ENCODE measurements at regions not wholly inside any gene's neighbourhood (a gene's known extent, or its start where the extent isn't known, plus 50 kb on each side); places are given as distances from the start of the nearest gene placed in this dataset.

- Histone ChIP-seq H3K4me2 (ENCODE audit: insufficient read depth, low read length) (no peak overlapping the region), H2AFZ (ENCODE audit: low read depth, low read length) (no peak overlapping the region), H3K9me3 (replicated peaks; ENCODE audit: control insufficient read depth, insufficient read depth, low read length) (no peaks in the 10 kb centered on the region), H3K9me1 (replicated peaks; ENCODE audit: control insufficient read depth, extremely low read depth, insufficient read depth, low read length) (no peaks in the 10 kb centered on the region), H3K36me3 (ENCODE audit: control insufficient read depth in 2 of 2, extremely low read depth in 1 of 2, insufficient read depth in 2 of 2, low read length in 2 of 2) (no peaks in the 10 kb centered on the region), H3K4me3 (replicated peaks in 1 of 3; ENCODE audit: insufficient read depth in 1 of 3, low read depth in 1 of 3, low read length in 3 of 3) (no peak overlapping the region), H3K4me1 (ENCODE audit: control insufficient read depth, extremely low read depth, insufficient read depth, low read length) (no peaks in the 10 kb centered on the region), H3K79me2 (ENCODE audit: control insufficient read depth, insufficient read depth, low read length) (no peaks in the 10 kb centered on the region), H3K9ac (replicated peaks; ENCODE audit: extremely low read depth, insufficient read depth, low read length) (no peak overlapping the region), H3K27me3 (ENCODE audit: control insufficient read depth in 2 of 2, insufficient read depth in 2 of 2, low read length in 2 of 2) (no peaks in the 10 kb centered on the region), H4K20me1 (replicated peaks; ENCODE audit: control insufficient read depth, extremely low read depth, insufficient read depth, low read length) (no peaks in the 10 kb centered on the region), H3K27ac (ENCODE audit: insufficient read depth, low read depth, low read length) (no peak overlapping the region)
- CTCF ChIA-PET = no interaction called here
- intact Hi-C loops (cut with micrococcal nuclease) = no loop called here
- no peak for FAIRE-seq
- TF ChIP-seq CTCF (IDR thresholded peaks at IDR 0.05; ENCODE audit: extremely low read depth in 1 of 2, insufficient read depth in 1 of 2, low read depth in 1 of 2, low read length in 2 of 2) (no peak), FOS (IDR thresholded peaks at IDR 0.05; ENCODE audit: borderline replicate concordance, insufficient read depth, low read length) (no peak), POLR2A (IDR thresholded peaks at IDR 0.05; ENCODE audit: low read depth, low read length) (no peak), EZH2 (IDR thresholded peaks at IDR 0.05; ENCODE audit: borderline replicate concordance, low read depth, low read length, severe bottlenecking) (no peak), GATA2 (IDR thresholded peaks at IDR 0.05; ENCODE audit: insufficient read depth, insufficient read length, low read depth, low read length) (no peak), POLR2AphosphoS5 (IDR thresholded peaks at IDR 0.05; ENCODE audit: insufficient read depth, low read depth, low read length) (no peak), MYC (IDR thresholded peaks at IDR 0.05; ENCODE audit: low read depth, low read length) (no peak), JUN (IDR thresholded peaks at IDR 0.05; ENCODE audit: borderline replicate concordance, insufficient read depth, insufficient read length, low read depth) (no peak)
- TF ChIP-seq, protein P1, sequence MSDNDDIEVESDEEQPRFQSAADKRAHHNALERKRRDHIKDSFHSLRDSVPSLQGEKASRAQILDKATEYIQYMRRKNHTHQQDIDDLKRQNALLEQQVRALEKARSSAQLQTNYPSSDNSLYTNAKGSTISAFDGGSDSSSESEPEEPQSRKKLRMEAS (IDR thresholded peaks at IDR 0.05; ENCODE audit: insufficient read depth, insufficient read length) = no peak
- POLR2A ChIA-PET = no interaction called here
- dilution Hi-C loops (cut with MboI; ENCODE audit: extremely low pct_ligation_motif_present, low sequenced_read_pairs) = no loop called here
- no peak for DNase-seq (ENCODE audit: low read depth, low spot score)
- BruUV-seq (replicated peaks) = no TSS peak
Observed at GRCh38 chr10:7085913-7086589, 324.8 kb downstream of the SFMBT2 start.
